ENCODE measurements at regions not wholly inside any gene's neighbourhood (a gene's known extent, or its start where the extent isn't known, plus 50 kb on each side); places are given as distances from the start of the nearest gene placed in this dataset.

DNA sequence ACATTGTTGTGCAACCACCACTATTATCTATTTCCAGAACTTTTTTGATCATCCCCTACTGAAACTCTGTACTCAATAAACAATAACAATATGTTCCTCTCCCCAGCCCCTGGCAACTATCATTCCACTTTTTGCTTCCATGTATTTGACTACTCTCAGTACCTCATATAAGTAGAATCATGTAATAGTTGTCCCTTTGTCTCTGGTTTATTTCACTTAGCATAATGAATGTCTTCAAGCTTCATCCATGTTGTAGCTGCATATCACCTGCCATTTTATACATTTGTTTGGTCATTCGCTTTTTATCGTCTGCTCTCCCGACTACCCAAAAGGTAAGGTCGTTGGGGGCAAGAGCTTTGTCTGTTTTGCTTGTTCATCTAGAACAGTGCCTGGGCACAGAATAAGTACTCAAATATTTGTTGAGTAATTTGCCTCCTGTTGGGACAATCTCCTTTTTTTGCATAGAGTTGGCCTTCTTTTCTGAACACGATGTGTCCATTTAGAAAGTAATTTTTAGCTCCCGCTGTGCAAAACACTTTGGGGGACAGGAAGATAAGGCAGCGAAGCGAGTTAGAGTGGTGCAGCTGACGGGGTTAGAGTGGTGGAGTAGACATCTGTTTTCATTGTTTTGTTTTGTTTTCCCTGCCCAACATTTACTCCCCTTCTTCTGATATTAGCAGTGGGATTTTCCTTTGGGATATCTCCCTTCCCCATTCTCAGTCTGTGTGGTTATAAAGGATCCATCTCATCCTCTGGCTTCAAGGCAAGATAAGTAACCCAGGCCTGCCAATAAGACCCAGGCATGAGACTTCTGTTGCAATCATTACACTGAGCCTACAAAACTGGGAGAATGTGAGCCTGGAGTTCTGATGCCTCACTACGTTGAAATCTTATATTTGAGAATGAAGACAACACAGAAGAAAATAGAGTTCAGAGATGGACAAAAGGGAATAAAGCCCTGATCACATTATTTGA, 83.4 kb upstream of the RNU6-1 start:
- intact Hi-C loops (cut with micrococcal nuclease; ENCODE audit: unreplicated experiment) (loop anchor here (10.0 kb wide), 1 partner anchor 1672 kb away; no protein-coding TSS in a partner anchor), in situ Hi-C loops (cut with HindIII; ENCODE audit: low pct_unique_long_range_greater_than_20kb, low sequenced_read_pairs) (no loop called here)
- POLR2A ChIA-PET, result no interaction called here
- no peaks in the 10 kb centered on the region for H3K27me3 ChIP-seq (ENCODE audit: control insufficient read depth, insufficient read depth, low read length)
- TF ChIP-seq SIN3A (IDR thresholded peaks at IDR 0.05; ENCODE audit: borderline replicate concordance, insufficient read depth, low read depth, low read length) (no peak), TCF7L2 (IDR thresholded peaks at IDR 0.05; ENCODE audit: low read depth, low read length) (no peak), POLR2AphosphoS5 (IDR thresholded peaks at IDR 0.05; ENCODE audit: low read depth, low read length) (no peak)
- TF ChIP-seq, protein P1, sequence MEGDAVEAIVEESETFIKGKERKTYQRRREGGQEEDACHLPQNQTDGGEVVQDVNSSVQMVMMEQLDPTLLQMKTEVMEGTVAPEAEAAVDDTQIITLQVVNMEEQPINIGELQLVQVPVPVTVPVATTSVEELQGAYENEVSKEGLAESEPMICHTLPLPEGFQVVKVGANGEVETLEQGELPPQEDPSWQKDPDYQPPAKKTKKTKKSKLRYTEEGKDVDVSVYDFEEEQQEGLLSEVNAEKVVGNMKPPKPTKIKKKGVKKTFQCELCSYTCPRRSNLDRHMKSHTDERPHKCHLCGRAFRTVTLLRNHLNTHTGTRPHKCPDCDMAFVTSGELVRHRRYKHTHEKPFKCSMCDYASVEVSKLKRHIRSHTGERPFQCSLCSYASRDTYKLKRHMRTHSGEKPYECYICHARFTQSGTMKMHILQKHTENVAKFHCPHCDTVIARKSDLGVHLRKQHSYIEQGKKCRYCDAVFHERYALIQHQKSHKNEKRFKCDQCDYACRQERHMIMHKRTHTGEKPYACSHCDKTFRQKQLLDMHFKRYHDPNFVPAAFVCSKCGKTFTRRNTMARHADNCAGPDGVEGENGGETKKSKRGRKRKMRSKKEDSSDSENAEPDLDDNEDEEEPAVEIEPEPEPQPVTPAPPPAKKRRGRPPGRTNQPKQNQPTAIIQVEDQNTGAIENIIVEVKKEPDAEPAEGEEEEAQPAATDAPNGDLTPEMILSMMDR (IDR thresholded peaks at IDR 0.05), result no peak
- TF ChIP-seq, protein P2, sequence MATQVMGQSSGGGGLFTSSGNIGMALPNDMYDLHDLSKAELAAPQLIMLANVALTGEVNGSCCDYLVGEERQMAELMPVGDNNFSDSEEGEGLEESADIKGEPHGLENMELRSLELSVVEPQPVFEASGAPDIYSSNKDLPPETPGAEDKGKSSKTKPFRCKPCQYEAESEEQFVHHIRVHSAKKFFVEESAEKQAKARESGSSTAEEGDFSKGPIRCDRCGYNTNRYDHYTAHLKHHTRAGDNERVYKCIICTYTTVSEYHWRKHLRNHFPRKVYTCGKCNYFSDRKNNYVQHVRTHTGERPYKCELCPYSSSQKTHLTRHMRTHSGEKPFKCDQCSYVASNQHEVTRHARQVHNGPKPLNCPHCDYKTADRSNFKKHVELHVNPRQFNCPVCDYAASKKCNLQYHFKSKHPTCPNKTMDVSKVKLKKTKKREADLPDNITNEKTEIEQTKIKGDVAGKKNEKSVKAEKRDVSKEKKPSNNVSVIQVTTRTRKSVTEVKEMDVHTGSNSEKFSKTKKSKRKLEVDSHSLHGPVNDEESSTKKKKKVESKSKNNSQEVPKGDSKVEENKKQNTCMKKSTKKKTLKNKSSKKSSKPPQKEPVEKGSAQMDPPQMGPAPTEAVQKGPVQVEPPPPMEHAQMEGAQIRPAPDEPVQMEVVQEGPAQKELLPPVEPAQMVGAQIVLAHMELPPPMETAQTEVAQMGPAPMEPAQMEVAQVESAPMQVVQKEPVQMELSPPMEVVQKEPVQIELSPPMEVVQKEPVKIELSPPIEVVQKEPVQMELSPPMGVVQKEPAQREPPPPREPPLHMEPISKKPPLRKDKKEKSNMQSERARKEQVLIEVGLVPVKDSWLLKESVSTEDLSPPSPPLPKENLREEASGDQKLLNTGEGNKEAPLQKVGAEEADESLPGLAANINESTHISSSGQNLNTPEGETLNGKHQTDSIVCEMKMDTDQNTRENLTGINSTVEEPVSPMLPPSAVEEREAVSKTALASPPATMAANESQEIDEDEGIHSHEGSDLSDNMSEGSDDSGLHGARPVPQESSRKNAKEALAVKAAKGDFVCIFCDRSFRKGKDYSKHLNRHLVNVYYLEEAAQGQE (IDR thresholded peaks at IDR 0.05; ENCODE audit: insufficient read depth in 1 of 2, low read depth in 2 of 2, low read length in 1 of 2), result no peak
- ATAC-seq, result no peak
- peak overlapping the region; percentile 75 for H3K27ac ChIP-seq (ENCODE audit: low read length)
- H3K9me3 ChIP-seq (ENCODE audit: control insufficient read depth, insufficient read depth, low read depth, low read length), result peaks cover 6% of the 10 kb centered on the region; the same call in 1 of the 2 replicates
- BruUV-seq (replicated peaks), result no TSS peak
- DNase-seq (ENCODE audit: low read depth, low spot score), result no peak
- H3K36me3 ChIP-seq (ENCODE audit: control insufficient read depth, insufficient read depth, low read length), result no peaks in the 10 kb centered on the region
- peaks cover 17% of the 10 kb centered on the region for H3K4me1 ChIP-seq (ENCODE audit: control insufficient read depth, insufficient read depth, low read length)
- CTCF ChIA-PET, result no interaction called here
- no peak overlapping the region for H3K4me3 ChIP-seq (ENCODE audit: low read depth in 2 of 2, low read length in 2 of 2)

DNA sequence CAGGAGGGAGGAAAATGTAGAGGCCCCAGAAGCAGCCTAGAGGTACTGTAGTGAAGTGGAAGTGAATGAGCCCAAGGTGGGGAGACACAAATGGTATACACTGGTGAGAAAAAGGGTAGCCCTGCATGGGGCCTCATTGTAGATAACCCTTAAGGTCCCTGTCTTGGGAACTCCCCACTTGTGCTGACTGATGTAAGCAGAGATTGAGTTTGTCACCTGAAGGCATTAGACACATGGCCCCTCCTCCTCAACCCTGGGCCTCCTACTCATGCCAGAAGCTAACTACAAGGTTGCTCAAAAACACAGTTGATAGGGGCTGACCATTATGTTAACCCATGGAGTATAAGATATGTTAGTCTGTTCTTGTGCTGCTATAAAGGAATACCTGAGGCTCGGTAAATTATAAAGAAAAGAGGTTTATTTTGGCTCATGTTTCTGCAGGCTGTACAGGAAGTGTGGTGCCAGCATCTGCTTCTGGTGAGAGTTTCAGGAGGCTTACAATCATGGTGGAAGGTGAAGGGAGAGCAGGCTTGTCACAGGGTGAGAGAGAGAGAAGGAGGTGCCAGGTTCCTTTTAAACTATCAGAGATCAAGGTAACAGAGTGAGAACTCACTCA, 84.6 kb upstream of the RNU6-1 start:
- no peaks in the 10 kb centered on the region for H3K36me3 ChIP-seq (ENCODE audit: control insufficient read depth, insufficient read depth, low read length)
- no peak for DNase-seq (ENCODE audit: low read depth, low spot score)
- H3K4me3 ChIP-seq (ENCODE audit: low read depth in 2 of 2, low read length in 2 of 2), result no peak overlapping the region
- peaks cover 24% of the 10 kb centered on the region for H3K4me1 ChIP-seq (ENCODE audit: control insufficient read depth, insufficient read depth, low read length)
- ChIA-PET POLR2A (no interaction called here), CTCF (no interaction called here)
- H3K27me3 ChIP-seq (ENCODE audit: control insufficient read depth, insufficient read depth, low read length), result no peaks in the 10 kb centered on the region
- peak overlapping the region; percentile 75; the same call in 1 of the 2 replicates for H3K27ac ChIP-seq (ENCODE audit: low read length)
- intact Hi-C loops (cut with micrococcal nuclease; ENCODE audit: unreplicated experiment) (loop anchor here (10.0 kb wide), 1 partner anchor 1670 kb away; no protein-coding TSS in a partner anchor), in situ Hi-C loops (cut with HindIII; ENCODE audit: low pct_unique_long_range_greater_than_20kb, low sequenced_read_pairs) (no loop called here)
- no peaks in the 10 kb centered on the region for H3K9me3 ChIP-seq (ENCODE audit: control insufficient read depth, insufficient read depth, low read depth, low read length)
- BruUV-seq (replicated peaks), result no TSS peak
- ATAC-seq, result no peak
- TF ChIP-seq SIN3A (IDR thresholded peaks at IDR 0.05; ENCODE audit: borderline replicate concordance, insufficient read depth, low read depth, low read length) (no peak), POLR2AphosphoS5 (IDR thresholded peaks at IDR 0.05; ENCODE audit: low read depth, low read length) (no peak), TCF7L2 (IDR thresholded peaks at IDR 0.05; ENCODE audit: low read depth, low read length) (no peak)
- TF ChIP-seq, protein P2 (IDR thresholded peaks at IDR 0.05; ENCODE audit: insufficient read depth in 1 of 2, low read depth in 2 of 2, low read length in 1 of 2), result no peak
- TF ChIP-seq, protein P1 (IDR thresholded peaks at IDR 0.05), result no peak

Measured in Panc1 (cell line).